ENCODE measurements at regions not wholly inside any gene's neighbourhood (a gene's known extent, or its start where the extent isn't known, plus 50 kb on each side); places are given as distances from the start of the nearest gene placed in this dataset.
A peak's percentile ranks its signal among the peaks of the same experiment; 100 is the strongest.

DNA sequence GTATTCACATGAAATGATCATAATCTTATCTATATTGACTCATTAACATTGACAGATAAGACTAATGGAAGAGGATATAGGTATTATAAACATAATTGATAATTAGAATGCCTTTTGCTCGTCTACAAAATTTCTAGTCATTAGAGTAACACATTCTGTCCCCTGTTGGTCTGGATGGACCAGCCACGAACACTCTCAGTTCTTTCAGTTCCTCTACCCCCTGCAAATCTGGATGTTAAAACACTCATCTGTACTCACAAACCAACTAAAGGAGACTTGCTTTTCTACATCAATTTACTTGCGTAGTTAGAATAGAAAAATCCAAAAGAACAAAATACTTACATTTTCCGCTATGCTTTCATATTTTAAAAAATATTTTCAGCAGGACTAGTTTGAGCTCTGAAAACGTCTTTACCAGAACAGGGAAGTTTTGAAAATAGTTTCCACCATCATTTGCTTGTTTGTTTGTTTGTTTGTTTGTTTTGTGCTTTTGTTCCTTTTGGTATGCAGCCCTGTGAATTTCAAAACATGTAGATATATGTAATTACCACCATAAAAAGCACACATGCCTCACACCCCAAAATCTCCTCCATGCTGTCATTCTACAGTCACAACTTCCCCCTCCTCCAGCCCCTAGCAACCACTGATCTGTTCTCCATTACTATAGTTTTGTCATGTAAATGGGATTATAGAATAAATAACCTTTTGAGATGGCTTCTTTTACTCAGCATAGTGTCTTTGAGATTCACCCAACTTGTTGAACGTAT, 103.8 kb downstream of the FZD1 start:
- H3K9ac ChIP-seq = no peak overlapping the region
- H3K9me3 ChIP-seq (replicated peaks in 1 of 11) = no peaks in the 10 kb centered on the region
- no peaks in the 10 kb centered on the region for H3K36me3 ChIP-seq
- no peaks in the 10 kb centered on the region for H4K20me1 ChIP-seq
- no peaks in the 10 kb centered on the region for H3K27me3 ChIP-seq
- no peak for TF ChIP-seq Cebpa-rat (IDR thresholded peaks at IDR 0.05)
- peaks cover 1 to 40% (median 16%) of the 10 kb centered on the region in 10 experiments; a peak in 19 of 20 replicates for H3K4me1 ChIP-seq
- H3K27ac ChIP-seq = no peak overlapping the region
- H3K4me3 ChIP-seq = no peak overlapping the region
- peak overlapping the region in 1 of 11 experiments; percentile 17; a peak in 2 of 22 replicates for H3K4me2 ChIP-seq

DNA sequence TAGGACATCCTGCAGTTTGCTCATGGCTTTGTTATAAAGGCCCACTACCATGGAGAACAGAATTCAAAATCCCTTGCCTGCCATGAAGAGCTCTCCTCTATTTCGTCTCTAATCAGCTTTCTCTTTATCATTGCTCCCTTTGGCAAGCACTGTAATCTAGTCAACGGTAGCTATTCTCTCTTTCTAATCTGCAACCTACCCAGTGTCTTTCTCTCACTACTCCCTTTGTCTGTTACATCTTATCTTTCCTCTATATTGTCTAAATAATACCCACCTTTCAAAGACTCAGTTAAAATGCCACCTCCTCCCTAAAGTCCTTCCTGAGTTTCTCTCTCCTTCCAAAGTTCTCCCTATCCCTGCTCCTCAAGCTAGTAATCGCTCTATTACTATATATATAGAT, 108.1 kb downstream of the FZD1 start:
- Histone ChIP-seq H3K9ac (peak overlapping the region in 3 of 11 experiments; percentile 53 to 68 (median 61); a peak in 4 of 22 replicates), H3K27ac (peak overlapping the region in 10 of 11 experiments; percentile 64 to 88 (median 82); a peak in 20 of 22 replicates), H4K20me1 (no peaks in the 10 kb centered on the region), H3K9me3 (replicated peaks in 1 of 11) (no peaks in the 10 kb centered on the region), H3K4me3 (no peak overlapping the region), H3K4me1 (peaks cover 10 to 65% (median 35%) of the 10 kb centered on the region in 10 experiments), H3K36me3 (no peaks in the 10 kb centered on the region), H3K4me2 (peak overlapping the region in 9 of 11 experiments; percentile 64 to 85 (median 72); a peak in 18 of 22 replicates), H3K27me3 (no peaks in the 10 kb centered on the region)
- TF ChIP-seq Cebpa-rat (IDR thresholded peaks at IDR 0.05) = no peak

DNA sequence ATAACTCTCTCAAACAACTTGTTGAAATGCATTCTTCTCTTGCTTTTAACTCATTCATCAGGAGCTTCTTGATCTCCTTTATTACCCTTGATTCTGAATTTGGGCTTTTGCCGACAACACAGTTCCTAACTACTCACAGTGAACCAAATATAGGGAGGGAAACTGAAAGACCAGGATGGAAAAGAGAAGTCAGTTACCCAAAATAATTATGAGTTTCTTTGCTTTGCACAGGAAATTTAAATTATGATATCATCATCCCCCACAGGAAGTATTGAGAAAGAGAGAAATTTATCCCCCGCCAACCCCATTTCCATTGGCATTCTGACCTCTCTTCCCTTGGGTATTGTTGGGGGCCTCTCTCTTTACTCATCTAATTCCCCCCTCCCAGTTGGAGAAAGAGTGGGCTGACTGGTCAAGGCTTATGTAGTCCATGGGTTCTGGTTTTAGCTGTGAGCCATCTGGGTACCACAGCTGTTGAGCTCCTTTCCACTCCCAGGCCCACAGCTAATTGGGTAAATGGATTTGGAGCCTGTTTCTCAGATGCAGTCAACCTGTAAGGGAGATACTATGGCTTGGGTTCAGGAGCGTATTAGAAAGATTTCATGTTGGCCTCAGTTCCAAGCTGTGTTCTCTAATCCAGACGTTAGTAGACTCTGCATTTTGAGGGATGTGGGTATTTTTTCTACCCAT, 109.0 kb downstream of the FZD1 start:
- Histone ChIP-seq H3K9ac (peak overlapping the region in 9 of 11 experiments; percentile 31 to 68 (median 53); a peak in 16 of 22 replicates), H3K4me1 (peaks cover 10 to 63% (median 35%) of the 10 kb centered on the region in 10 experiments), H4K20me1 (no peaks in the 10 kb centered on the region), H3K27me3 (no peaks in the 10 kb centered on the region), H3K36me3 (no peaks in the 10 kb centered on the region), H3K9me3 (replicated peaks in 1 of 11) (no peaks in the 10 kb centered on the region), H3K4me3 (peak overlapping the region in 3 of 10 experiments; percentile 2 to 35 (median 26); a peak in 2 of 20 replicates), H3K4me2 (peak overlapping the region; percentile 53 to 85 (median 66)), H3K27ac (peak overlapping the region; percentile 32 to 88 (median 81); a peak in 21 of 22 replicates)
- TF ChIP-seq Cebpa-rat (IDR thresholded peaks at IDR 0.05) = peak in 4 of 11 experiments; percentile 20 to 69 (median 37); a peak in 3 of 22 replicates

DNA sequence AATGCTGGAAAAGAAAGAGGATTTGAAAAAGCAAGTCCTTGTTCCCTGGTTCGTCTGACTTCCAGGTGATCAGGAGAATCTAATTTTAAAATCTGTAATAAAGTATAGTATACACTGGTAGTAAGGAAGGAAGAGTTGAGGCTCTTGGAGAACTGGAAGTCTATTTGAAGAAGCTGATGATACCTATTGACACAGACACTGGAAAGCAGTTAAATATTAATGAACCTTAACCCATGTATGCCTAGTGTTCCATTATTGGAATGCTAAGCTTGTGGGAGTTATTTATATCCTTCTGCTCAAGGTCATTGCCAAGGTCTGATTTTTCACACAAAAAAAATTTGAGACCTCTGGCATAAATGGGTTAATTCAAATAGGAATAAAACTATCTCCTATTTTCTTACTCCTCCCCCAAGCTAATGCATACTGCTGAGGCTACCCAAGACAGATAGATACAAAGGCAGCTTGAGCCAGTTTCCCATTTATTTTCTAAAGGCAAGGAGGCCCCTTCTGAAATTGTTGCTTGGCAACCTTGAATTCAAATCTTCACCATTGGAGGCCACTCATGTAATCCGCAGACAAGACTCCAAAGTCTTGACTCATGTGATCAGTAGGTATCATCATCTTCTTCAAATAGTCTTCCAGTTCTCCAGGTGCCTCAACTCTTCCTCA, 110.2 kb downstream of the FZD1 start:
- Histone ChIP-seq H3K4me2 (peak overlapping the region in 8 of 11 experiments; percentile 65 to 85 (median 74); a peak in 16 of 22 replicates), H4K20me1 (no peaks in the 10 kb centered on the region), H3K4me3 (no peak overlapping the region), H3K27ac (peak overlapping the region in 10 of 11 experiments; percentile 64 to 88 (median 82); a peak in 19 of 22 replicates), H3K9me3 (replicated peaks in 1 of 11) (no peaks in the 10 kb centered on the region), H3K27me3 (no peaks in the 10 kb centered on the region), H3K9ac (no peak overlapping the region; a peak in 1 of 22 replicates), H3K4me1 (peaks cover 10 to 71% (median 40%) of the 10 kb centered on the region in 10 experiments), H3K36me3 (no peaks in the 10 kb centered on the region)
- TF ChIP-seq Cebpa-rat (IDR thresholded peaks at IDR 0.05) = no peak

DNA sequence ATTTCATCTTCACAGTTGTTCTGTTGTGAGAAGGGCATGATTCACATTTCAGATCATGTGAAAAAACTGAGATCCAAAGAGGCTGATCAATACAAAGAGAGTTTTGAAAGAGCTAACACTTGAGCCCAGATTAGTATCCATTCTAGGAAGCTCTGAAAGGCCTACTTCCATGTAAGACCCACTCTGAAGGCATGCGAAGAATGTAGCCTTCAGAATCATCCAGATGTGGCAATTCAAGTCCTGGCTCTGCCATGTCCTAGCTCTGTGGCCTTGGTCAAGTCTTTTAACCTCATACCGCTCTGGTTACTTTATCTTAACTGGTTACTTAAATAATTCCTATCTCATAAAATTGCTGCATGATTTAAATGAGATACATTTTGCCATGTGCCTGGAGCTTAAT, 111.1 kb downstream of the FZD1 start:
- H3K9ac ChIP-seq = no peak overlapping the region
- peak overlapping the region in 2 of 11 experiments; percentile 81 to 83; a peak in 2 of 22 replicates for H3K27ac ChIP-seq

DNA sequence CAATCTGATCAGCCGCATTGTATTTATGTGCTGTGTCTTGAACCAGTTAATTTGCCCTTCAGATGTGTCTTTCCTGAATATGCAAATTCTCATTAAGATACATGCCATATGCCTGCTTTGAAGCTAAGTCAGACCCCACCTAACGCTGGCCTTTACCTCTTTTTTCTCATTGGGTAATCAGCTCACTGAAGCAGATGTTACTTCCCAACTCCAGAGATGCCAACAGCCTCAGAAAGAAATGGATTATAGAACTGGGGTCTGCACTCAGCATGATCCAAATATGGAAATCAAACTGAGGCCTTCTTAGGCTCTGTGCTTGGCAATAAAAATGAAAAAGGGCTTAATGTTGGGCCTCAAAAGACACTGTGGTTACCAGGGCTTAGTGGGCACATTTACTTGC, 113.9 kb downstream of the FZD1 start:
- Histone ChIP-seq H3K27me3 (no peaks in the 10 kb centered on the region), H3K36me3 (no peaks in the 10 kb centered on the region), H3K27ac (no peak overlapping the region), H3K4me3 (no peak overlapping the region), H3K9me3 (replicated peaks in 1 of 11) (no peaks in the 10 kb centered on the region), H3K9ac (no peak overlapping the region), H3K4me2 (peak overlapping the region in 1 of 11 experiments; percentile 65; a peak in 2 of 22 replicates), H4K20me1 (no peaks in the 10 kb centered on the region), H3K4me1 (peaks cover 6 to 58% (median 19%) of the 10 kb centered on the region in 10 experiments)
- no peak for TF ChIP-seq Cebpa-rat (IDR thresholded peaks at IDR 0.05)

More for the DNA sequence above, 111.1 kb downstream of the FZD1 start:
- no peak for TF ChIP-seq Cebpa-rat (IDR thresholded peaks at IDR 0.05)
- H3K9me3 ChIP-seq (replicated peaks in 1 of 11) = no peaks in the 10 kb centered on the region
- H3K36me3 ChIP-seq = no peaks in the 10 kb centered on the region
- H3K4me2 ChIP-seq = no peak overlapping the region
- H3K27me3 ChIP-seq = no peaks in the 10 kb centered on the region
- peaks cover 10 to 80% (median 40%) of the 10 kb centered on the region in 10 experiments for H3K4me1 ChIP-seq
- no peak overlapping the region for H3K4me3 ChIP-seq
- H4K20me1 ChIP-seq = no peaks in the 10 kb centered on the region

DNA sequence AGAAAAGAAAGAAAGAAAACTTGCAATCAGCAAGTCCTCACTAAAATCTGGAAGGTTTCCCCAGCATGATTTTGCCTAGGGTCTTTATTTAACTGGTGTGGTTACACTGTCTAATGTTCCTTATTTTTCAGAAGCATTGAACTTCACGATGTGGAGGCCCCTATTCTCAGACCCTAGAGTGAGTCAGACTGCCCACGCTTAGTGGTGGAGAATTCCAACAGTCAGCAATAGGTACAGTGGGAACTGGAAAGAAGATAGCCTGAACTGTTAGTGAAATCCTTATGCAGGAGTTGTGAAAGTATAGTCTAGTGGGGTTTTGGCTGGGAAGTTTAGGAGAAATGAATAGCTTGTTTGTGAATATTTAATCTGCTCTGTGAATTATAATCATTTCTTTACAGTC, 115.0 kb downstream of the FZD1 start:
- Histone ChIP-seq H3K36me3 (no peaks in the 10 kb centered on the region), H3K4me2 (peak overlapping the region in 4 of 11 experiments; percentile 20 to 65 (median 62); a peak in 7 of 22 replicates), H3K9ac (no peak overlapping the region), H3K27ac (peak overlapping the region in 1 of 11 experiments; percentile 15; a peak in 1 of 22 replicates), H3K27me3 (no peaks in the 10 kb centered on the region), H3K4me1 (peaks cover 0 to 47% (median 8%) of the 10 kb centered on the region in 10 experiments; a peak in 14 of 20 replicates), H4K20me1 (no peaks in the 10 kb centered on the region), H3K9me3 (replicated peaks in 1 of 11) (no peaks in the 10 kb centered on the region), H3K4me3 (no peak overlapping the region)
- no peak for TF ChIP-seq Cebpa-rat (IDR thresholded peaks at IDR 0.05)

DNA sequence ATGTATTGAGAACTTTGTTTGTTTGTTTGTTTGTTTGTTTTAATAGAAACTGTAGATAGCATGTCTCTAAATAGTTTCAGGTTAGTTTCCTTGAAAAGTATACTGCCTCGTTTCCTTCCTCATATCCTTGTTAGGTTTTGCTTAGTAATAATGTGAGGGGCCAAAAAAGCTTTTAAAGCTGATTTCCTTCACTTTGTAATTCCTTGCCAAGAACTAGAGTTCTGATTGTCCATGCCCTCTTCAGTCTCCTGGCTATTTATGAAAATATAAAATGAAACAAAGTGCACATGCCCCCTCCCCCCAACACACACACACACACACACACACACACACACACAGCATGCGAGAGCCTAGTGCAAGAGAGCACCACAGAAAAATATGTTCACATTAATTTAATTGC, 115.8 kb downstream of the FZD1 start:
- Histone ChIP-seq H4K20me1 (no peaks in the 10 kb centered on the region), H3K36me3 (no peaks in the 10 kb centered on the region), H3K27ac (no peak overlapping the region), H3K27me3 (no peaks in the 10 kb centered on the region), H3K4me3 (no peak overlapping the region), H3K9me3 (replicated peaks in 1 of 11) (no peaks in the 10 kb centered on the region), H3K4me1 (peaks cover 0 to 39% (median 2%) of the 10 kb centered on the region in 10 experiments; a peak in 8 of 20 replicates), H3K9ac (no peak overlapping the region), H3K4me2 (peak overlapping the region in 4 of 11 experiments; percentile 20 to 65 (median 62); a peak in 6 of 22 replicates)
- TF ChIP-seq Cebpa-rat (IDR thresholded peaks at IDR 0.05) = no peak

Data from BLaER1 treated with 17β-estradiol and CSF1 and Interleukin-3, amounts not matched to agents 10 nM and 100 nM (cell line).